Umbilical cord (tissue), 1 donor: ENCODE measurements at regions not wholly inside any gene's neighbourhood (a gene's known extent, or its start where the extent isn't known, plus 50 kb on each side); places are given as distances from the start of the nearest gene placed in this dataset.
"Not testable (repeated sequence)": the region's sequence is repeated elsewhere in the genome, so short reads cannot be mapped to it uniquely, and the experiment has no call there.

ENCODE experiments used
- DNase-seq: peaks from one replicate; pipeline ENCODE4 v3.0.0-alpha.2; 2015; ENCODE audit warnings: low spot score

DNA sequence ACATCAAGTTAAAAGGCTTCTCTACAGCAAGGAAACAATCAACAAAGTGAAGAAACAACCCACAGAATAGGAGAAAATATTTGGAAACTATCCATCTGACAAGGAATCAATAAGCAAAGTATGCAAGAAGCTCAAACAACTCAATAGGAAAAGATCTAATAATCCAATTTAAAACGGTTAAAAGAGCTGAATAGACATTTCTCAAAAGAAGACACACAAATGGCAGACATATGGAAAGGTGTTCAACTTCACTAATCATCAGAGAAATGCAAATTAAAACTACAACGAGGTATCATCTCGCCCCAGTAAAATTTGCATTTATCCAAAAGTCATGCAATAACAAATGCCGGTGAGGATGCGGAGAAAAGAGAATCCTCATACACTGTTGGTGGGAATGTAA is 82.2 kb upstream of the NECTIN3 start:
- no peak for DNase-seq

DNA sequence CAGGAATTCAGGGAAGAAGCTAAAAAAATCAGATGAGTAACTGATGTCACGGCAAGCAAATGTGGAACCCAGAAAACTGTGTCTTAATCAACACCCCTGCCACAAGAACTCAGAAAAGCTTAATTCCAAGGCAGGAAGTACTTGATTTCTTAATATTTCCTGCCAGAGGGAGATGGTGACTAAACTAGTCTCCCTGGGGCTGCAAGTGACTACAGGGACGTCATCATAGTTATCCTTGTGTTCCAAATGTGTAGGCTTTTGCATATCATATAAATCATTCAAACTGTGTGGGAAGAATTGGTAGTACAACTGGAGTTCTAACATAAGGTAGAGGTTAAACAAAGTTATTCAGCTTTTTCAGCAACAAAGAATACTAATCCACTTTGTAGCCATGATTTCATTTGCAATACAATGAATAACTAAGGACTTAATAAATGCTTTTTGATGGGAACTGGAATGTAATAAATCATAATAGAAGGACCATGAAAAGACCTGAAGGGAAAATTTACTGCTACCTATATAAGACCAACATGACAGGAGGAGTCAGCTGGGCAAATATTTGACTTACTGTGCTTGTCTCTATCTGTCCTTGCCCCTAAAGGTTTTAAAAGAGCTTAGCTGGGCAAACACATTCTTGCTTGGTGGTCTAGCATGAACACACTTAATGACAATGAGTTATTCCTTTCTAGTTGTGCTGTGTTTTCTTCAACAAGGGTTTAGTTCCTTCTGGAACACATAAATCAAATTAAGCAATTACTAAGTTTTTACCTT is 76.0 kb upstream of the NECTIN3 start:
- no peak for DNase-seq

DNA sequence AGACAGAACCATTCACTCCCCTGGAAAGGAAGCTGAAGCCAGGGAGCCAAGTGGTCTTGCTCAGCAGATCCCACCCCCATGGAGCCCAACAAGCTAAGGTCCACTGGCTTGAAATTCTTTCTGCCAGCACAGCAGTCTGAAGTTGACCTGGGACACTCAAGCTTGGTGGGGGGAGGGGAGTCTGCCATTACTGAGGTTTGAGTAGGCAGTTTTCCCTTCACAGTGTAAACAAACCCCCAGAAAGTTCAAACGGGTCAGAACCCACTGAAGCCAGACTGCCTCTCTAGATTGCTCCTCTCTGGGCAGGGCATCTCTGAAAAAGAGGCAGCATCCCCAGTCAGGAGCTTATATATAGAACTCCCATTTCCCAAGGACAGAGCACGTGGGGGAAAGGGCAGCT is 72.8 kb upstream of the NECTIN3 start:
- DNase-seq = not testable (repeated sequence)

DNA sequence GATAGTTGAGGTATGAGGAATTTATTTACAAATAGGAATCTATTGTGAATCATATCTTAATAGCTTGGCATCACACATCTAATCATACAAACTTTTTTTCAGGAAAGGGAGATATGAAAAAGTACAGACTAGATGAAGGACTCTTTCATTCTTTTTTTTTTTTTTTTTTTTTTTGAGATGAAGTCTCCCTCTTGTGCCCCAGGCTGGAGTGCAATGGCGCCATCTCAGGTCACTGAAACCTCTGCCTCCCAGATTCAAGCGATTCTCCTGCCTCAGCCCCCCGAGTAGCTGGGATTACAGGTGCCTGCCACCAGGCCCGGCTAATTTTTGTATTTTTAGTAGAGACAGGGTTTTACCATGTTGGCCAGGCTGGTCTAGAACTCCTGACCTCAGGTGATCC is 65.1 kb upstream of the NECTIN3 start:
- not testable (repeated sequence) for DNase-seq

DNA sequence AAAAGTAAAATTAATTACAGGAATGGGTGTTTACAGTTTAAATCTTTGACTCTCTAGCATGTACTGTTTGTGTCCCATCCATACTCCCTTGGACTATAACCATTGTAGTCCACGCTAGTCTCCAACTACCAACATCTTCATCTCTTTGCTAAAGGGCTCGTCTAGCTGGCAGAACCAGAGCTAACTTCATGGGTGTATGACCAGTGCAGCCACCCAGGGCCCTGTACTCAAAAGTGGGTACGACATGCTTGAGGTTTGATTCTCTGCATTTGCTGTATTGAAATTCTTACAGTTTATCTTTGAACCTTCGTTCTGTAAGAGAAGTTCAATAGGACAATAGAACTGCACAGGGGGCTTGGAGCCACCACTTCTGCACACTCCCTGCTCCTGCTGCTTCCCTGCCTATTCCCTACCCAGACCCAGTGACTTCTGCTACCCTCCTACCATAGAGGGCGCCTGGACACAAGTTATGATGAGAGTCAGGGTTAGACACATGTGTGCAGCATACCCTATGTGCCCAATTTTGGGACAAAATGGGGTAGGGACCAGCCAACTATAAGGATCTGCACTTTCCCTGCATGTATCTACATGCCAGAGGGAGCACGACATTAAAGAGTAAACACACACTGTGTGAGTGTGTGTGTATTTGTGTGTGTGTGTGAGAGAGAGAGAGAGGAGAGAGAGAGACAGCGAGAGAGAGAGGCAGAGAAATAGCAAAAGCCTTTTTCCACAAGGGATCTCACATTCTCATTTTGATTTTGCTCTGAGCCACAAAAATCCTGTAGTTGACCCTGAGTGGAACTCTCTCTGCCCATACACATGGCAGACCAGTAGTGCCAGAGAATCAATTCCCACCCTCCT is 59.0 kb upstream of the NECTIN3 start:
- no peak for DNase-seq
